GM12878 (cell line): ENCODE measurements at regions not wholly inside any gene's neighbourhood (a gene's known extent, or its start where the extent isn't known, plus 50 kb on each side); places are given as distances from the start of the nearest gene placed in this dataset.

Source experiments
- ATAC-seq: fragments of 200-7000 bp; cut with Tn5 transposase; 3 replicates; pipeline ENCODE4 v1.9.1; 2020; ENCODE audit warnings: mild to moderate bottlenecking, moderate library complexity
- BruUV-seq: library from RNA; stranded (reverse); fragments of 400-500 nt; replicated peaks from 2 replicates; lab custom pipeline; 2021; lab: Mats Ljungman, UMichigan
- CTCF ChIA-PET: fragments of 300-600 bp; sonication (Branson Sonifier 250); formaldehyde crosslinking; extraction: SDS; loops from one replicate; lab custom pipeline; 2021; ENCODE audit warnings: inconsistent platforms; lab: Yijun Ruan, JAX
- POLR2A ChIA-PET: fragments of 350-600 bp; formaldehyde crosslinking; extraction: SDS; loops from one replicate; lab custom pipeline; 2021; ENCODE audit warnings: inconsistent platforms; lab: Charles Lee
- RAD21 ChIA-PET: fragments of 300-600 bp; sonication (Branson Sonifier 250); formaldehyde crosslinking; loops from one replicate; lab custom pipeline; 2023; ENCODE audit warnings: antibody characterized with exemption; ENCODE audit not compliant: unreplicated experiment; lab: Charles Lee
- SMC1A ChIA-PET: fragments of 300-600 bp; sonication (Branson Sonifier 250); formaldehyde crosslinking; loops from one replicate; lab custom pipeline; 2023; ENCODE audit not compliant: unreplicated experiment, uncharacterized antibody; lab: Charles Lee
- DNase-seq: peaks from one replicate; pipeline ENCODE4 v3.0.0-alpha.2; 2011; ENCODE audit warnings: low read depth, low spot score
- FAIRE-seq: peaks from 3 replicates; lab custom pipeline; 2011; peaks lifted over from hg19 to GRCh38; lab: Jason Lieb, UNC
- H2AFZ ChIP-seq: 2 replicates; pipeline ENCODE4 v1.6.0; 2011; ENCODE audit warnings: low read depth, low read length, control low read depth; ENCODE audit not compliant: control insufficient read depth
- H3K27ac ChIP-seq: 2 replicates; pipeline ENCODE4 v1.5.1; 2011; ENCODE audit warnings: control low read depth; ENCODE audit not compliant: control insufficient read depth, insufficient read depth
- H3K27me3 ChIP-seq, 2 experiments: replicated peaks in 1 of 2; 2 replicates each; pipeline versions ENCODE4 v1.6.0 to v1.6.1; 2011; ENCODE audit warnings: low read length in 1 of 2; ENCODE audit not compliant: control insufficient read depth in 2 of 2, insufficient read depth in 2 of 2
- H3K36me3 ChIP-seq, 2 experiments: 2 replicates each; pipeline ENCODE4 v1.5.1; 2011; ENCODE audit warnings: low read length in 1 of 2; ENCODE audit not compliant: control insufficient read depth in 2 of 2, insufficient read depth in 2 of 2
- H3K4me1 ChIP-seq: 2 replicates; pipeline ENCODE4 v1.6.1; 2011; ENCODE audit warnings: mild to moderate bottlenecking, low read length, moderate library complexity, mixed read lengths; ENCODE audit not compliant: control insufficient read depth, insufficient read depth
- H3K4me2 ChIP-seq: 2 replicates; pipeline ENCODE4 v1.6.0; 2011; ENCODE audit warnings: control low read depth; ENCODE audit not compliant: control insufficient read depth, insufficient read depth
- H3K4me3 ChIP-seq: fragments of 200-600 bp; sonication (generic); 2 replicates; pipeline ENCODE4 v1.5.1; 2016
- H3K79me2 ChIP-seq: 2 replicates; pipeline ENCODE4 v1.6.0; 2011; ENCODE audit warnings: low read length; ENCODE audit not compliant: control insufficient read depth, insufficient read depth
- H3K9ac ChIP-seq: 2 replicates; pipeline ENCODE4 v1.8.0; 2011; ENCODE audit warnings: low read length, control low read depth, mixed read lengths; ENCODE audit not compliant: control insufficient read depth, insufficient read depth
- H3K9me3 ChIP-seq: replicated peaks from 3 replicates; pipeline ENCODE4 v1.5.1; 2011; ENCODE audit warnings: mild to moderate bottlenecking, low read length; ENCODE audit not compliant: control insufficient read depth, insufficient read depth
- H4K20me1 ChIP-seq: 2 replicates; pipeline ENCODE4 v1.6.0; 2011; ENCODE audit not compliant: control insufficient read depth, insufficient read depth
- ATF2 ChIP-seq: IDR thresholded peaks from 2 replicates; pipeline ENCODE4 v1.6.1; 2012; ENCODE audit warnings: low read length, inconsistent platforms
- CBFB ChIP-seq: IDR thresholded peaks from 2 replicates; pipeline ENCODE4 v1.6.1; 2016; ENCODE audit warnings: antibody characterized with exemption, low read depth
- HDAC6 ChIP-seq: fragments of 200-600 bp; sonication (generic); IDR thresholded peaks from one replicate; pipeline ENCODE4 v1.8.0; 2017; ENCODE audit warnings: antibody characterized with exemption; ENCODE audit not compliant: unreplicated experiment
- IKZF1 ChIP-seq: fragments of 450-650 bp; conservative IDR thresholded peaks from 2 replicates; pipeline ENCODE4 v1.6.1; 2017; ENCODE audit warnings: antibody characterized with exemption, mild to moderate bottlenecking
- IRF3 ChIP-seq: fragments of 450-650 bp; IDR thresholded peaks from 2 replicates; pipeline ENCODE4 v1.6.1; 2014; ENCODE audit warnings: mild to moderate bottlenecking
- KLF5 ChIP-seq: fragments of 450-650 bp; IDR thresholded peaks from 2 replicates; pipeline ENCODE4 v1.6.1; 2014; ENCODE audit warnings: mild to moderate bottlenecking; ENCODE audit not compliant: partially characterized antibody
- MTA3 ChIP-seq: IDR thresholded peaks from 2 replicates; pipeline ENCODE4 v1.6.1; 2012; ENCODE audit warnings: low read length, inconsistent platforms, borderline replicate concordance
- MYB ChIP-seq: fragments of 150-350 bp; IDR thresholded peaks from 2 replicates; pipeline ENCODE4 v1.6.1; 2014; ENCODE audit warnings: mild to moderate bottlenecking, low read depth, low read length, borderline replicate concordance
- NR2F1 ChIP-seq: fragments of 450-650 bp; conservative IDR thresholded peaks from 2 replicates; pipeline ENCODE4 v1.6.1; 2017; ENCODE audit warnings: mild to moderate bottlenecking
- PAX5 ChIP-seq: IDR thresholded peaks from 2 replicates; pipeline ENCODE4 v1.6.1; 2011; ENCODE audit warnings: low read depth, low read length, borderline replicate concordance
- RBBP5 ChIP-seq: fragments of 200-600 bp; sonication (generic); conservative IDR thresholded peaks from 2 replicates; pipeline ENCODE4 v1.6.1; 2016
- RFX5 ChIP-seq: IDR thresholded peaks from 2 replicates; pipeline ENCODE4 v1.6.1; 2011; ENCODE audit warnings: low read depth, low read length, improper control_type of control experiment
- SMC3 ChIP-seq: IDR thresholded peaks from 2 replicates; pipeline ENCODE4 v1.6.1; 2011; ENCODE audit warnings: low read length, improper control_type of control experiment, borderline replicate concordance
- SUPT20H ChIP-seq: IDR thresholded peaks from 2 replicates; pipeline ENCODE4 v1.6.1; 2011; ENCODE audit warnings: low read depth, mild to moderate bottlenecking, low read length, moderate library complexity, borderline replicate concordance; ENCODE audit not compliant: control insufficient read depth
- YY1 ChIP-seq: IDR thresholded peaks from 2 replicates; pipeline ENCODE4 v1.6.1; 2011; ENCODE audit warnings: low read depth, mild to moderate bottlenecking, low read length
- ZNF207 ChIP-seq: fragments of 450-650 bp; IDR thresholded peaks from 2 replicates; pipeline ENCODE4 v1.6.1; 2014; ENCODE audit warnings: antibody characterized with exemption, mild to moderate bottlenecking, borderline replicate concordance
- ZNF217 ChIP-seq: fragments of 450-650 bp; IDR thresholded peaks from 2 replicates; pipeline ENCODE4 v1.6.1; 2017; ENCODE audit warnings: antibody characterized with exemption, mild to moderate bottlenecking
- ZNF622 ChIP-seq: fragments of 450-650 bp; IDR thresholded peaks from 2 replicates; pipeline ENCODE4 v1.6.1; 2017; ENCODE audit warnings: mild to moderate bottlenecking, inconsistent platforms
- WGBS: methylation state at CpG from one replicate; pipeline ENCODE4 v1.1.6; 2016; ENCODE audit warnings: low lambda C conversion rate; ENCODE audit not compliant: insufficient replicate concordance, insufficient coverage; ENCODE audit errors: missing lambda C conversion rate; 5-methylcytosine and 5-hydroxymethylcytosine counted together
- in situ Hi-C: fragments of 300-500 bp; cut with MboI; formaldehyde crosslinking; loops from 9 replicates; pipeline ENCODE4 v1.14.3; 2018; ENCODE audit warnings: mixed read lengths
- intact Hi-C: fragments of 100-400 bp; cut with micrococcal nuclease; formaldehyde crosslinking; loops from one replicate; pipeline ENCODE4 v1.14.2; 2022; ENCODE audit not compliant: unreplicated experiment
- TF ChIP-seq, protein P1 (sequence below): fragments of 450-650 bp; IDR thresholded peaks from 2 replicates; pipeline ENCODE4 v1.6.1; 2017; ENCODE audit warnings: mild to moderate bottlenecking, moderate library complexity

DNA sequence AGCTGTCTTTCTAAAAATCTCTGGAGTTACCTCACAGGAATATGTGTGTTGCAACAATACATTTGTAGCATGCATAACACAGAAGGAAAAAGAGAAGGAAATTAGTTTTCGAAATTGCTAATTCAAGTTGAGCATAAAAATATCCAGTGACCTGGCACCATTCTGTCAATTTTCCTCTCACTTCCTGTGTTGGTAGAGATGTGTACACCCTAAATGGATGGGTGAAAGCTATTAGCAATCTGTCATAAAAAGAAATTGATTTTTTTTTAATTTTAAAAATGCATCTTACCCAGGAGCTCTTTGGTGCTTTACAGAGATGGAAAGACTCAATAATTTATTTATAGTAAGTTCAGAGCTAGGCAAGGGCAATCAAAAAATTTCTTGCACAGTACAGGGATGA is 333.3 kb upstream of the TMEM229A start:
- no peak for FAIRE-seq
- Histone ChIP-seq H3K36me3 (no peaks in the 10 kb centered on the region), H4K20me1 (no peaks in the 10 kb centered on the region), H3K4me1 (no peaks in the 10 kb centered on the region), H3K27me3 (no peaks in the 10 kb centered on the region), H3K79me2 (no peaks in the 10 kb centered on the region), H3K4me2 (no peak overlapping the region), H3K4me3 (no peak overlapping the region), H3K9ac (no peak overlapping the region), H3K9me3 (no peaks in the 10 kb centered on the region), H2AFZ (no peak overlapping the region), H3K27ac (no peak overlapping the region)
- no peak for DNase-seq
- intact Hi-C loops: no loop called here
- ChIA-PET CTCF (interaction anchor here (1.4 kb wide), 1 partner anchor 16 kb away, joined by 3 read pairs; no protein-coding TSS in a partner anchor), POLR2A (no interaction called here), RAD21 (no interaction called here), SMC1A (interaction anchor here (0.6 kb wide), 1 partner anchor 49 kb away, joined by 3 read pairs; no protein-coding TSS in a partner anchor)
- in situ Hi-C loops: no loop called here
- no TSS peak for BruUV-seq
- 45% methylated on average over 1 of the region's 1 CpG for WGBS
- no peak for ATAC-seq
- TF ChIP-seq HDAC6 (no peak), ZNF217 (no peak), ATF2 (no peak), PAX5 (no peak), SUPT20H (no peak), NR2F1 (no peak), IRF3 (no peak), YY1 (no peak), MTA3 (no peak), RFX5 (no peak), SMC3 (no peak), RBBP5 (no peak), ZNF207 (no peak), KLF5 (no peak), MYB (no peak), IKZF1 (no peak), ZNF622 (no peak), CBFB (no peak)
- TF ChIP-seq, protein P1, sequence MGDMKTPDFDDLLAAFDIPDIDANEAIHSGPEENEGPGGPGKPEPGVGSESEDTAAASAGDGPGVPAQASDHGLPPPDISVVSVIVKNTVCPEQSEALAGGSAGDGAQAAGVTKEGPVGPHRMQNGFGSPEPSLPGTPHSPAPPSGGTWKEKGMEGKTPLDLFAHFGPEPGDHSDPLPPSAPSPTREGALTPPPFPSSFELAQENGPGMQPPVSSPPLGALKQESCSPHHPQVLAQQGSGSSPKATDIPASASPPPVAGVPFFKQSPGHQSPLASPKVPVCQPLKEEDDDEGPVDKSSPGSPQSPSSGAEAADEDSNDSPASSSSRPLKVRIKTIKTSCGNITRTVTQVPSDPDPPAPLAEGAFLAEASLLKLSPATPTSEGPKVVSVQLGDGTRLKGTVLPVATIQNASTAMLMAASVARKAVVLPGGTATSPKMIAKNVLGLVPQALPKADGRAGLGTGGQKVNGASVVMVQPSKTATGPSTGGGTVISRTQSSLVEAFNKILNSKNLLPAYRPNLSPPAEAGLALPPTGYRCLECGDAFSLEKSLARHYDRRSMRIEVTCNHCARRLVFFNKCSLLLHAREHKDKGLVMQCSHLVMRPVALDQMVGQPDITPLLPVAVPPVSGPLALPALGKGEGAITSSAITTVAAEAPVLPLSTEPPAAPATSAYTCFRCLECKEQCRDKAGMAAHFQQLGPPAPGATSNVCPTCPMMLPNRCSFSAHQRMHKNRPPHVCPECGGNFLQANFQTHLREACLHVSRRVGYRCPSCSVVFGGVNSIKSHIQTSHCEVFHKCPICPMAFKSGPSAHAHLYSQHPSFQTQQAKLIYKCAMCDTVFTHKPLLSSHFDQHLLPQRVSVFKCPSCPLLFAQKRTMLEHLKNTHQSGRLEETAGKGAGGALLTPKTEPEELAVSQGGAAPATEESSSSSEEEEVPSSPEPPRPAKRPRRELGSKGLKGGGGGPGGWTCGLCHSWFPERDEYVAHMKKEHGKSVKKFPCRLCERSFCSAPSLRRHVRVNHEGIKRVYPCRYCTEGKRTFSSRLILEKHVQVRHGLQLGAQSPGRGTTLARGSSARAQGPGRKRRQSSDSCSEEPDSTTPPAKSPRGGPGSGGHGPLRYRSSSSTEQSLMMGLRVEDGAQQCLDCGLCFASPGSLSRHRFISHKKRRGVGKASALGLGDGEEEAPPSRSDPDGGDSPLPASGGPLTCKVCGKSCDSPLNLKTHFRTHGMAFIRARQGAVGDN: no peak
